NCI-H510A treated with DMSO at 0.1 percent for 48 hours (cell line): ENCODE measurements at regions not wholly inside any gene's neighbourhood (a gene's known extent, or its start where the extent isn't known, plus 50 kb on each side); places are given as distances from the start of the nearest gene placed in this dataset.
A peak's percentile ranks its signal among the peaks of the same experiment; 100 is the strongest.

Experiments
- DNase-seq: peaks from one replicate; lab custom pipeline; 2025; lab: John Stamatoyannopoulos, UW

- DNase-seq, result no peak
Measured at GRCh38 chr13:107475753-107476453, 739.4 kb downstream of the LIG4 start.

GRCh38 chr13:107473253-107473652 is 742.1 kb downstream of the LIG4 start:
- DNase-seq, result peak; percentile 34

DNA sequence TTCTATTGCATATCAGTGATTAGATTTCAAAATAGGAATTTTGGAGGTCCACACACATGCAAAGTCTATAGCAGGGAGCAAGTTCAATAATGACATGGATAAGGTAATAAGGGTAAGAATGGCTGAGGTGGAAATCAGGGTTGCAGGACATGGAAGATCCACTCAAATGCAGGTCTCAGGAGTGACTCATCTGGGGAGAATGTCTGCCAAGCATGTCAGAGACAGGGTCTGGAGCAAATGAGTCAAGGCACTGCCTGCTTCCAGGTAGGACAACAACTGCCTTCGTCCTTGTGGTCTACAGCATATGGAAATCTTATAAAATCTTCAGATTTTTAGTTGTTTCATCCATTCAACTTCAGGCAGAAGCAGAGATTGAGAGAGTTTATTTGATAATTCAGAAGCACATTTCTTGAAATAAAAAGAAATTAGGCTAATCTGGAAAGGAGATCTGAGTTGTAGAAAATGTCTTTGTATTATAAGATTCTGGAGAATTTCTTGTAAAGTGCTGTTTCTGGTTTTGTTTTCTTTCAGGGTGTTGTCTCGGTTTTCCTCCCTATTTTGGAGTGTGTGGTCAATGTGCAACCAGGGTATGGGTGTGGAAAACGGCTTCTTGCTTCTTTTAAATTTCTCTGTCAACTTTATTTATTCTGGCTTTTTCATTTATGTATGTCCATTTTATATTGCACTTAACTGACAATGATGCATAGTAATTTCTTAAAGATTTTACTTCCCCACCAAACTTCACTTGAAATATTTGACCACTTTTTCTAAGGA is 748.8 kb downstream of the LIG4 start:
- no peak for DNase-seq

- DNase-seq, result no peak
Measured at GRCh38 chr13:107462501-107462900, 752.8 kb downstream of the LIG4 start.

DNA sequence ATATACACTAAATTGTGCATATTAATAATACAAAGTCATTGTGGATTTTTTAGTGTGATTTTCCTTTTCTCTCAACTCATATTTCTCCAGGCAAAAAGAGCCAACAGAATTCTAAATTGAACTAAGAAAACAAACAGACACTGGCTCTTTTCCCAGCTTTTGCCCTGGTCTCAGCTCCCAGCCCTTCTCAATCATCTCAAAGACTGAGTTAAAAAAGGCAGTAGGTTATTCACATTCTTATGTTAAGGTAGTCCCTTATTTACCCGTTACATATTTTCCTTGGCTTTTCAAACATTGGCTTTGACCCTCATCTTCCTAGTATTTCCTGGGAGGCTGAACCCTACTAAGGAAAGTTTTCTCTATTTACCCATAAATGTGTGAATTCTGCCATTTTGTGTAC is 753.6 kb downstream of the LIG4 start:
- DNase-seq, result no peak

DNA sequence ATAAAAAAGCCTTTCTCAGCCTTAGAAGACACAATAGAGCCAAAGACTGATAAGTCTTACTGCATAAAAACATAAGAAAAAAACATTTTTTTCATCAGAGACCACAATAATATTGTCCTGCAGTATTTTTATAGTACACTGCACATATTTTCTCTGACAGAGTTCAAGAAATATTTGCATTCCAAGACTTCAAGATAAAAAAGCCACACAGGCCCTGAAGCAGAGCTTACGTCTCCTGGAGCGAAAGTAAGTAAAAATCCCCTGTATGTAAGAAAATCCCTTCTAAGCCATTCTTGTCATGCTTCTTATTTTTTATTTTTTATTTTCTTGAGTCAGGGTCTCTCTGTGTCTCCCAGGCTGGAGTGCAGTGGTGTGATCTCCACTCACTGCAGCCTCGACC is 755.9 kb downstream of the LIG4 start:
- DNase-seq, result no peak

- DNase-seq, result peak; percentile 73
Measured at GRCh38 chr13:107458269-107458668, 757.1 kb downstream of the LIG4 start.

GRCh38 chr13:107457686-107458085 is 757.6 kb downstream of the LIG4 start:
- peak; percentile 84 for DNase-seq

- no peak for DNase-seq
Measured at GRCh38 chr13:107456431-107456830, 758.9 kb downstream of the LIG4 start.

- DNase-seq, result no peak
Measured at GRCh38 chr13:107452833-107453232, 762.5 kb downstream of the LIG4 start.

DNA sequence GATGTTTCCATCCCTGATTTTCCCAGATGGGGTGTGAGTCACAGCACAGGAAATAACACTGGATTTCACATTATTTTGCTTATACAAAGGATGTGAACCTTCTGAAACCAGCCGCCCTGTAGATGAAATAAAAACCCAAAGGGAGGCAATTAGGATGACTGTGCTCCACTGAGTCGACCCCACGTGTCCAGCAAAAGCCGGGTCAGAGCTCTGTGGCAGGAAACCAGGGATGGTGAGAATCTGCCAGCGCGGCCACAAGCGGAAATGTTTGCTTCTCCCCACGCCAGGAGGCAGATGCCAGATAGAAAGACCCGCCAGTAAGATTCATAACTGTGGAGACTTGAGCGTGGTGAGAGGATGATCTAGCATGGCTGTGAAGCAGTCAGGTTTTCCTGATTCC is 764.4 kb downstream of the LIG4 start:
- DNase-seq, result no peak

DNA sequence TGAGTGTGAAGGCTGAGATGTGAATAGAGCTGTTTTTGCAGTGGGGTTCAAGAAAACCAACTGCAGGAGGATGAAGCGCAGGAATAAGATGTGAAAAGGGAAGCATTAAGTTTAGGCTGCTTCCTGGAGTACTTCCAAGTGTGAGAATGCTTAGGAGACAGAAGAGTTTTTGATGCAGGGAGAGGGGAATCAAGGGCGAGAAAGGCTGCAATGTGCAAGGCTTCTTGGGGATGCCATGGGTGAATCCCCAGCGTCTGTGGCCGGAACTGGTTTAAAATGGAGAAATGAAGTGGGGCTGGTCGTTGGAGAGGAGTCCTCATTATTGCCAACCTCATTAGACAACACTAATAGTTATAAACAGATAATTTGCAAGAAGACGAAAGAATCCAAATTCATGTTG is 764.9 kb downstream of the LIG4 start:
- DNase-seq, result no peak

DNA sequence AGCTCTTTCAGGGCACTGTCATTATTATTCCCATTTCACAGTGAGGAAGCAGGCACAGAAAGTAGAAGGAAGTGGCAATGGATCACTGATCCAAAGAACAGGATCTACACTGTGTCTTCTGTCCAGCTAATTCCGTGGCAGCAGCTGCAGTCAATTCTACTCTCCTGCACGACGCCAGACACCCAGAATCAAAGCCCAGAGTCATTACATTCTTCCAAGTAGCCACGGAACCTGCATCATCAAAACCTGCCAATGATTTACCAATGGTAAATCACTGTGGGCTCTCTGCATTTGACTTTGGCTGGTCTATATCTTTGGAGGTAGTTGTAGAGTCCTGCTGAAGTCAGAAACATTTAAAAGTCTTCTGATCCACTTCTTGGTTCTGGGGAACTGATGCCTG is 767.7 kb downstream of the LIG4 start:
- no peak for DNase-seq

DNA sequence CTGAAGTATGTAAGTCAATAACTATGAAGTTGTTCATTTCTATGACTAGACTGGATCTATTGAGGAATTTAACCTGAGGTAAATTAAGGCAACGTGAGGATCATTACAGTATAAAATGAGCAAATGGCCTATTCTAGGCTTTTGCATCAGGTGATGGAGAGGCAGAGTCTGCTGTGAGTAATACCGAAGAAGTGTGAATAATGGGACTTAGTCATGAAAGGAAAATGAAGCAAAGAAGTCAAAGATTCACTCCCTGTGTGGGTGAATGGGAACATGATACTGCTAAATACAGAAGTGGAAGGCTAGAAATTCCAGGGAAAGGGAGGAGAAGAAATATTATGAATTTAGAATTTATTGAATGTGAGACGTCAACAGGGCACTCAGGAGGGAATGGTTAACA is 774.1 kb downstream of the LIG4 start:
- no peak for DNase-seq

DNA sequence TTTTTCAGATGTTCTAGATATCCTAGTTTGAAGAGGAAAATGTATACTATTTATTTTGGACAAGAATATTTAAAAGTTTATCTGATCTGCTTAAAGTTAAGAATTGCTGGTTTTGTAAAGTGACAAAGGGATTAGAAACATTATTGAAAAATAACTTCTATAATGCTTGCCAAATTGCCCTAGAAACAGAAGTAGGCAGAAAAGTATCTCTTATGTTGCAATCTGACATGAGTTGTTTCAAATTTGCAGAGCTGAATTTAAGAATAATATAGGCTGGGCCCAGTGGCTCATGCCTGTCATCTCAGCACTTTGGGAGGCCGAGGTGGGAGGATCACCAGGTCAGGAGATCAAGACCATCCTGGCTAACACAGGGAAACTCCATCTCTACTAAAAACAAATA is 777.1 kb downstream of the LIG4 start:
- DNase-seq, result no peak

DNA sequence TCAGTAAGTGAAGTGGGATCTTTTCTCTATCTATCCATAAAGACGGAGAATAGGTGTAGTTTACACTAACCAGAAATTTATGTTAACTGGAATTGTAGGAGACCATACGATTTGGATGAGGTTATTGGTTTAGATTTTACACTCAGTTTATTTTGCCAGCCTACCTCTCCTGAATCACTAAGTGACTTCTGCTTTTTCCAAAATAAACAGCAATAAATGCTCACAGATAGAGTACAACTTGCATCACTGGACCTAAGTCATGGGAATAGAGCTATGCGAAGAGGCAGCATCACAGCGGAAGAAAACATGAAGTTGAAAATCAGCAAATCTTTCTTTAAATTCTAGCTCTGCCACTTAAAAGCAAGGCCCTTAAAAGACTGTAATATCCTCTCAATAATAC is 781.0 kb downstream of the LIG4 start:
- DNase-seq, result no peak

GRCh38 chr13:107427536-107427935 is 787.8 kb downstream of the LIG4 start:
- DNase-seq, result no peak

GRCh38 chr13:107422421-107422820 is 792.9 kb downstream of the LIG4 start:
- DNase-seq, result no peak

- no peak for DNase-seq
Measured at GRCh38 chr13:107421951-107422350, 793.4 kb downstream of the LIG4 start.

- DNase-seq, result no peak
Measured at GRCh38 chr13:107421028-107421427, 794.3 kb downstream of the LIG4 start.

DNA sequence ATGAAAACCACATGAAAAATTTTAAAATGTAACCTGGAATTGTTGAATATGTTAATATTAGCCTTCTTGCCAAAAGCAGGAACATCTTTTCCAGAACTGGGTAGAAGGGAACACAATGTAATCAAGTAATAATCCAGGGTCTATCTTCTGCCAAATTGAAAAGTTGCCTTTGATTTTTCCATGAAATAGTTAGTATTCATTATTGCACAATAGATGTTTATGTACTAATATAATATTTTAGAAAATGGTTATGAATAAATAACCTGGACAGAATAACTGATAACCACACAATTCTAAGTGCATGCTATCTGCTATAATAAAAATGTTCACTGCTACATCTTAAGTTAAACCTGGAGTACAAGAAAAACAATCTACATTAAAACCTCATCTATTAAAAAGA is 802.3 kb downstream of the LIG4 start:
- no peak for DNase-seq

DNA sequence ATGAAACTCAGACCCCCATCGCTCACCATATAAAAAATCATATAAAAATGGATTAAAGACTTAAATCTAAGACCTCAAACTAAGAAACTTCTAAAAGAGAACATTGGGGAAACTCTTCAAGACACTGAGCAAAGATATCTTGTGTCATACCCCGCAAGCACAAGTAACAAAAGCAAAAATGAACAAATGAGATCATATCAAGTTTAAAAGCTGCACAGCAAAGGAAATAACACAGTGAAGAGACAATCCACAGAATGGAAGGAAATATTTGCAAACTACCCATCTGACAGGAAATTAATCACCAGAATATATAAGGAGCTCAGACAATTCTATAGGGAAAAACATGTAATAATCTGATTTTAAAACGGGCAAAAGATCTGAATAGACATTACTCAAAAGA is 808.3 kb downstream of the LIG4 start:
- no peak for DNase-seq

DNA sequence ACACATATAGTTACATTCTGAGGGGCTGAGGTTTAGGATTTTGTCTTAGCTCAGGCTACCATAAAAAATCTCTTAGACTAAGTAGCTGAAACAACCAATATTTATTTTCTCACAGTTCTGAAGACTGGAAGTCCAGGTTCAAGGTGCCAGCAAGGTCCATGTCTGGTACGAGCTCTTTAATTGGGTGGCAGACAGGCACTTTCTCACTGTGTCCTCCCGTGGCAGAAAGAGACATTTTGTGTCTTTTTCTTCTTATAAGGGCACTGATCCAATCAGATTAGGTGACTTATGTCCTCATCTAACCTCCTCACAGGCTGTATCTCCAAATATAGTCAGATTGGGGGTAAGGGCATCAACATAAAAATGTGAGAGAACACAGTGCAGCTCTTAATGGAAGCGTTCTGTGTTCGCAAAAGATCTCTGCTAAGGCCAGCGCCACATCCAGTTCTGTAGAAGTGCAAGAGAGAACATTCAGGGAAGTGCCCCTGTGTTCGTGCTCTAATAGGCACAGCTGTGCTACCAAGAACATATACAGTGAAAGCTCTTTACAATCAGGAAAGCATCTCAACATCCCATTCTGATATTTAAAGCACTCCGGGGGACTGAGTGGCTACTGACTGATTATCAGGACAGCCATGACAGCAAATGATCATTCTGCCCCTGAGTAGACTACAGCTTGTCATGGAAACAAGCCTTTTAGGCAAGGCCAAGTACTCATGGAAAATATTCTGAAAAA is 819.2 kb downstream of the LIG4 start:
- DNase-seq, result no peak
